Large intestine (tissue), 3 donors: ENCODE measurements at regions not wholly inside any gene's neighbourhood (a gene's known extent, or its start where the extent isn't known, plus 50 kb on each side); places are given as distances from the start of the nearest gene placed in this dataset.

Experiments used
- DNase-seq, 2 donors: peaks; one replicate each; pipeline versions ENCODE4 v3.0.0 to v3.0.0-alpha.2; 2013
- H3K27ac ChIP-seq: one replicate; pipeline ENCODE4 v1.5.1; 2013; ENCODE audit warnings: low read length
- H3K27me3 ChIP-seq: 2 replicates; pipeline ENCODE4 v1.6.1; 2013; ENCODE audit warnings: low read length; ENCODE audit not compliant: control insufficient read depth, insufficient read depth
- H3K36me3 ChIP-seq: 2 replicates; pipeline ENCODE4 v1.6.1; 2013; ENCODE audit warnings: low read length; ENCODE audit not compliant: control insufficient read depth, insufficient read depth
- H3K4me1 ChIP-seq: one replicate; pipeline ENCODE4 v1.6.1; 2013; ENCODE audit warnings: low read length; ENCODE audit not compliant: control insufficient read depth, insufficient read depth
- H3K4me3 ChIP-seq: one replicate; pipeline ENCODE4 v1.5.1; 2013; ENCODE audit warnings: low read length
- H3K9me3 ChIP-seq: one replicate; pipeline ENCODE4 v1.6.1; 2013; ENCODE audit warnings: mild to moderate bottlenecking, low read depth, low read length, moderate library complexity; ENCODE audit not compliant: control insufficient read depth
- WGBS: methylation state at CpG from one replicate; pipeline ENCODE4 v1.1.5; 2013; ENCODE audit warnings: low lambda C conversion rate; ENCODE audit not compliant: insufficient coverage; 5-methylcytosine and 5-hydroxymethylcytosine counted together

- H3K4me3 ChIP-seq, result no peak overlapping the region
- H3K36me3 ChIP-seq, result no peaks in the 10 kb centered on the region
- no peak for DNase-seq
- H3K27ac ChIP-seq, result no peak overlapping the region
- no peaks in the 10 kb centered on the region for H3K4me1 ChIP-seq
- H3K27me3 ChIP-seq, result no peaks in the 10 kb centered on the region
- 87% methylated on average over 4 of the region's 8 CpGs for WGBS
- no peaks in the 10 kb centered on the region for H3K9me3 ChIP-seq
Measured at GRCh38 chr2:181364492-181365170, 92.6 kb upstream of the ITGA4 start.

- DNase-seq, result no peak
- H3K4me1 ChIP-seq, result no peaks in the 10 kb centered on the region
- WGBS, result 100% methylated on average over 2 of the region's 4 CpGs
- H3K36me3 ChIP-seq, result no peaks in the 10 kb centered on the region
- H3K27ac ChIP-seq, result no peak overlapping the region
- no peaks in the 10 kb centered on the region for H3K27me3 ChIP-seq
- no peak overlapping the region for H3K4me3 ChIP-seq
- no peaks in the 10 kb centered on the region for H3K9me3 ChIP-seq
Measured at GRCh38 chr2:181366675-181367175, 90.5 kb upstream of the ITGA4 start.

- H3K27ac ChIP-seq, result no peak overlapping the region
- no peaks in the 10 kb centered on the region for H3K4me1 ChIP-seq
- DNase-seq, result no peak
- no peak overlapping the region for H3K4me3 ChIP-seq
- H3K36me3 ChIP-seq, result no peaks in the 10 kb centered on the region
- 86% methylated on average over 1 of the region's 3 CpGs for WGBS
- no peaks in the 10 kb centered on the region for H3K27me3 ChIP-seq
- H3K9me3 ChIP-seq, result no peaks in the 10 kb centered on the region
Measured at GRCh38 chr2:181367411-181367810, 89.8 kb upstream of the ITGA4 start.

GRCh38 chr2:181367906-181368435, 89.2 kb upstream of the ITGA4 start:
- 100% methylated on average over 1 of the region's 2 CpGs for WGBS
- no peaks in the 10 kb centered on the region for H3K9me3 ChIP-seq

GRCh38 chr2:181370126-181370525, 87.1 kb upstream of the ITGA4 start:
- H3K27ac ChIP-seq, result no peak overlapping the region
- 95% methylated on average over 2 of the region's 3 CpGs for WGBS

More at GRCh38 chr2:181367906-181368435, 89.2 kb upstream of the ITGA4 start:
- no peaks in the 10 kb centered on the region for H3K36me3 ChIP-seq
- DNase-seq, result no peak
- H3K4me1 ChIP-seq, result no peaks in the 10 kb centered on the region
- H3K27ac ChIP-seq, result no peak overlapping the region
- no peak overlapping the region for H3K4me3 ChIP-seq
- no peaks in the 10 kb centered on the region for H3K27me3 ChIP-seq

GRCh38 chr2:181371195-181371594, 86.0 kb upstream of the ITGA4 start:
- Histone ChIP-seq H3K36me3 (no peaks in the 10 kb centered on the region), H3K27me3 (no peaks in the 10 kb centered on the region), H3K9me3 (no peaks in the 10 kb centered on the region), H3K4me1 (no peaks in the 10 kb centered on the region), H3K27ac (no peak overlapping the region), H3K4me3 (no peak overlapping the region)
- no peak for DNase-seq
- WGBS, result no CpG with 5 or more reads among the region's 2 CpGs

More at GRCh38 chr2:181370126-181370525, 87.1 kb upstream of the ITGA4 start:
- Histone ChIP-seq H3K27me3 (no peaks in the 10 kb centered on the region), H3K4me1 (no peaks in the 10 kb centered on the region), H3K9me3 (no peaks in the 10 kb centered on the region), H3K4me3 (no peak overlapping the region), H3K36me3 (no peaks in the 10 kb centered on the region)
- DNase-seq, result no peak

- Histone ChIP-seq H3K27ac (no peak overlapping the region), H3K9me3 (no peaks in the 10 kb centered on the region), H3K27me3 (no peaks in the 10 kb centered on the region), H3K36me3 (no peaks in the 10 kb centered on the region), H3K4me1 (no peaks in the 10 kb centered on the region), H3K4me3 (no peak overlapping the region)
- 100% methylated on average over 1 of the region's 2 CpGs for WGBS
- no peak for DNase-seq
Measured at GRCh38 chr2:181371782-181372645, 85.2 kb upstream of the ITGA4 start.

- H3K36me3 ChIP-seq, result no peaks in the 10 kb centered on the region
- no peaks in the 10 kb centered on the region for H3K27me3 ChIP-seq
- 73% methylated on average over 3 of the region's 3 CpGs for WGBS
- no peak overlapping the region for H3K4me3 ChIP-seq
- H3K4me1 ChIP-seq, result no peaks in the 10 kb centered on the region
- H3K27ac ChIP-seq, result no peak overlapping the region
- H3K9me3 ChIP-seq, result no peaks in the 10 kb centered on the region
- no peak for DNase-seq
Measured at GRCh38 chr2:181372646-181373040, 84.5 kb upstream of the ITGA4 start.

GRCh38 chr2:181374781-181375675, 82.2 kb upstream of the ITGA4 start:
- H3K36me3 ChIP-seq, result no peaks in the 10 kb centered on the region
- H3K27me3 ChIP-seq, result no peaks in the 10 kb centered on the region
- no peak for DNase-seq
- no peak overlapping the region for H3K4me3 ChIP-seq
- H3K4me1 ChIP-seq, result no peaks in the 10 kb centered on the region
- 83% methylated on average over 1 of the region's 8 CpGs for WGBS
- H3K9me3 ChIP-seq, result no peaks in the 10 kb centered on the region
- no peak overlapping the region for H3K27ac ChIP-seq

GRCh38 chr2:181376442-181376841, 80.7 kb upstream of the ITGA4 start:
- WGBS, result no CpG with 5 or more reads among the region's 6 CpGs
- Histone ChIP-seq H3K4me3 (no peak overlapping the region), H3K4me1 (no peaks in the 10 kb centered on the region), H3K9me3 (no peaks in the 10 kb centered on the region), H3K27me3 (no peaks in the 10 kb centered on the region), H3K27ac (no peak overlapping the region), H3K36me3 (no peaks in the 10 kb centered on the region)
- DNase-seq, result no peak
